HPDE6-E6E7 (cell line): ENCODE measurements at regions not wholly inside any gene's neighbourhood (a gene's known extent, or its start where the extent isn't known, plus 50 kb on each side); places are given as distances from the start of the nearest gene placed in this dataset.
A peak's percentile ranks its signal among the peaks of the same experiment; 100 is the strongest.

ENCODE experiments used
- DNase-seq: peaks from one replicate; pipeline ENCODE4 v3.0.0; 2011; ENCODE audit warnings: missing footprints; ENCODE audit errors: extremely low spot score

GRCh38 chr1:57868239-57868638 is 444.4 kb upstream of the DAB1 start:
- no peak for DNase-seq

- DNase-seq, result no peak
These were observed 443.1 kb upstream of the DAB1 start for GRCh38 chr1:57866998-57867397.

DNA sequence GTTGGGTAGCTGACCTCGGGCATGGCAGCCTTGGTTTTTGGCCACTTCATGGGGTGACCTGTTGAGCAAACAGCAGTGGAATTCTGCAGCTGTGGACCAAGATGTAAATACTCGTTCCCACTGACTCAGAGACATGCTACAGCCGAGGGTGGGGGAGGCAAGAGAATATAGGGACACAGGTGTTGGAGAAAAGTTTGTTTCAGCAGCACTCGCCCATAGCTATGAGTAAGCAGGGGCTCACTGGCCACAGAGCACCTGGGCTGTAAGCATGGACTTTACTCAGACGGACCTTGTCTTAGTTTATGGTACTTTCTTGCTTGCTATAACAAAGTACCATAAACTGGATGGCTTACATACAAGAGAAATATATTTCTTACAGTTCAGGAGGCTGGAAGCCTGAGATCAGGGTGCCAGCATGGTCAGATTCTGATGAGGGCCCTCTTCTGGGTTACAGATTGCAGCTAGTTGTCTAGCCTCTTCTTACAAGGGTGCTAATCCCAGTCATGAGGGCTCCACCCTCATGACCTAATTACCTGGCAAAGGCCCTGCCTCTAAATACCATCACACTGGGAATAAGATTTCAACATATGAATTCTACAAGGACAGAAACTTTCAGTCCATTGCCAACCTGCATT is 437.2 kb upstream of the DAB1 start:
- peak; percentile 14 for DNase-seq

- no peak for DNase-seq
These were observed 436.5 kb upstream of the DAB1 start for GRCh38 chr1:57860325-57860724.

- no peak for DNase-seq
These were observed 434.9 kb upstream of the DAB1 start for GRCh38 chr1:57858740-57859139.

DNA sequence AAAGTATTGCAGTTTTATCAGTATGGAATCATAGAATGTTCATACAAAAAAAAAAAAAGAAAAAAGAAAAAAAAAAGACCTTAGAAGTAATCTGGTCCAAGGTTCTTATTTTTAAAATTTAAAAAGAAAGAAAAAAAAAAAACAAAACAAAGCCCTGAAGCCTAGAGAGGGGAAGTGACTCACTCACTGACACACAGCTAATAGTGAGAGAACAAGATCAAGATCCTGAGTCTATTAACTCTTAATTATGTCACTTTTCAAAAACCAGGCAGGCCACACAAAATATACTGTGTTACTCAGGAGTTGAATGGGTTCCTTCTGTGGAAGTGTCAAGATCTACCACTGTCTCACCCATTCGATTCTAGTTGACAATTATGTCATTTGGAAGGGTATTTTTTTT is 433.9 kb upstream of the DAB1 start:
- peak; percentile 48 for DNase-seq

GRCh38 chr1:57854436-57854835 is 430.6 kb upstream of the DAB1 start:
- DNase-seq, result no peak

DNA sequence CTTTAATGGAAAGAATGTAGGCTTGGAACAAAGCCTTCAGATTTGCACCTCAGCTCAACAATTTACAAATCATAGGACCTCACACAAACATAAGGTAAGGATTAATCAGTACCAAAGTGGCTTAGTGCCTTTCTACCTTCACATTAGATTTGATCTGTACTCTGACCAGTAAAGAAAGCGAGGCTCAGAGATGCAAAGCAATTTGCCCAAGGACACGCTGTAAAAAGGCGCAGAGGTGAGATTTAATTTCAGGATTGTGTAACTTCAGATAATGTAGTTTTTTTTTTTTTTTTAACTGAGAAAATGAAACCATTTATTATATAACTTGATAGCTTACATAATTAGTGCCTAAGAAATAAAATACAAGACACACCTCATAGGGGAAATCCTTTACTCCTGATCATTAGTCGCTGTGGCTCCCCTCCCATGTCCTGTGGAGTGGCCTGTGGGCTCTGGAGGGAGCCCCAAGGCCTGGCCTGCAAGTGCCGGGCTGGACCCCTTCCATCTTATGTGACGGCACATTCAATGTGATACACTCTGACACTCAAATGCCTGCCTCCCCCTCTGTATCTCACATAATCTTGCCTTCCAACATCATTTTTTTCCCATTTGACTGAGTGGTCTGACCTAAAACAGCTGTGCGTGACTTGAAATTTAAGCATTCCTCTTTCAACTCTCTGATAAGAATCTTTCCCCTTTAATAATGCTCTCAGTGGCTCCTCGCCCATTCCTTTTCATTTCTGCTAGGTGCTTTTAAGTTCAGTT is 426.5 kb upstream of the DAB1 start:
- no peak for DNase-seq

- no peak for DNase-seq
These were observed 424.5 kb upstream of the DAB1 start for GRCh38 chr1:57848406-57848805.

DNA sequence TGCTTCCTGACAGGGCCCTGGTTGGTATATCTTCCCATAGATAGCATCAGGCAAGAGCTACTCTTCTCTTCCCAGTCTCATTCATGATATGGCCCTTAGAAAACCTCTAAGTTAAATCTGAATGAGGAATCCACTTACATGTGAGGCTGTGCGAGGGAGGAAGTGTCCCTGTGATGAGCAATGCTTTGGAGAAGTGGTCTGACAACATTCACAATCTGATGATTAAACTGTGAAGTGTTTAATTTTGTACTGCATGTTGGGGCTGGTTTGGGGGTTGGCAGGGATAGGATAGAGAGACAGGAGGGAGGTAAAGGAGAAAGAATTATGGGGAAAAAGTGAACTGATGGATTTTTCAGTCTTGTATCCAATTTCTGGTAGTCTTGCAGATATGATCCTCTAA is 421.2 kb upstream of the DAB1 start:
- peak; percentile 72 for DNase-seq

DNA sequence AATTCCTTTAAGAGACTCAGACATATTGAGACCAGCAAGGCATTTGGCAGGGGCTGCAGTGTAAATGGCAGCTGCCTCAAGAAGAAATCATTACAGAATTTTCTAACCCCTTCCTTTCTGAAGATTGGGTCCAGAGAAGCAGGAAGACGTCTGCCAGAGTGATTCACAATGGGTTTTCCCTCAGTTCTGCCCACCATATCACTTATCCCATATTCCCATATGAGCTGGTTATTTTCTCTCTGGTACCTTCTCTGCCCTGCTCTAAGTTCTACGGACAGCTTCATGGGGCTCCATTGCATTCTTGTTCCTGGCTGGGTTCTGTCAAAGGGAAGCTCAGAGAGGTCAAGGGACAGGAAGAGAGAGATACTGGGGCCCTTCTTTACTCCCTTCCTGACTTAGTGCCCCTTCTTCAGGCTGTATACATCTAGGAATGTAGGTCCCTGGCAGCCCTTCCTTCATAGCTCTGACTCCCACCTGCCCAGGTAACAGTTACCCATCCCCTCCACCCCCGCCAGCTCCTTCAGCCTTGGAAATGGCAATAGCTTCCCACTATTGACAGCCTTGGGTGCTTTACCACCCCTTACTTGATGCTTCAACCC is 420.6 kb upstream of the DAB1 start:
- DNase-seq, result no peak

GRCh38 chr1:57843760-57844159 is 419.9 kb upstream of the DAB1 start:
- DNase-seq, result no peak

GRCh38 chr1:57839526-57839925 is 415.7 kb upstream of the DAB1 start:
- DNase-seq, result no peak

DNA sequence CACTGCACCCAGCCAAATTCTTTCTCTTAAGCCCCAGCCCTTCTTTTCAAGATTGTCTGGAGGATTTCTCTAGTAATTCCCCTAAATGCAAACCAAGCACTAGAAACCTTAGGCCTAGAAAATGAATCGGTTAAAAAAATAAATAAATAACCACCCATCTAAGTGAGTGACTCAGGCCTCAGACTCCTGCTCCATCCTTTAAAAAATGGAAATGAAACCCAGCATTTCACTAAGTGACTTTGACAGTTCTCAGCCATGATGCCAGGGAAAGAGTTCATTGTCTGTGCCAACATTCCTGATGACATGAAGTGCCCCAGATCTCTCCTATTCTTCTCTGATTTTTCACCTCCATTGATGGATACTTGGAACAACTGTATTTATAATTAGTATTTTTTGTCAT is 415.2 kb upstream of the DAB1 start:
- DNase-seq, result no peak

DNA sequence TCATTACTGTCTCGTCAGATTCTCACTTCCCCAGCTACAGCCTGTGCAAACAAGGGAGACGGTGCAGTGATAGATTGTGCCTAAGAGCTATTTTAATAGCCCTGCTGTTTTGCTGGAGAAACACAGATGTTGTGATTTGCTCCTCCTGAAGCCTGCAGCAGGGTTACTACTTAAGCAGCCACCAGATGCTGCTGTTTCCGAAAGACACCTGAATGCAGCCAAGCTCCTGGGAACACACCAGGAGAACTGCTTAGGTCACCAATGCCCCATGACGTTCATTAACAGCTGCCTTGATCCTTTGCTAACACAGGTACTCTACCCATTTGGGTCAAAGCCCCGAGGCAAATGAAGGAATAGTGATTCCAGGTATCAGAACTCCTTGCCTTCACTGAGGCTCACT is 411.8 kb upstream of the DAB1 start:
- no peak for DNase-seq

DNA sequence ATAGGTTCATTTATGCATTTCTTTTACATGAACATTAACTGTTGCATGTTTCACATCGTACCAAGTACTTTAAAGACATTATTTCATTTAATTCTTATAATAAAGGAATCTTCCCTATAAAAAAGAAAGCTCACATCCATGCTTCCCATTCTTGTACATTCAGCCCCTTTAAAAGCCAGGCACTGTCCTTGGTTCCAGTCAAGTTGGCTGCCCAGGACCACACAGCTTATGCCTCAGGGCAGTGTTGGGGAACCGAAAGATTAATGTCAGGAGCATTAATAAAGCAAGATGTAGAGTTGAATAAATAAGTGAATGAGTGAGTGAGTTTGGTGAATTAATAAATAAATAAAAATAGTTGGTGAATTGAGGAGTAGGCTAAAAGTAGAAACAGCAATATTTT is 409.4 kb upstream of the DAB1 start:
- no peak for DNase-seq

- no peak for DNase-seq
These were observed 408.8 kb upstream of the DAB1 start for GRCh38 chr1:57832612-57833011.

GRCh38 chr1:57831624-57832023 is 407.8 kb upstream of the DAB1 start:
- peak; percentile 50 for DNase-seq

DNA sequence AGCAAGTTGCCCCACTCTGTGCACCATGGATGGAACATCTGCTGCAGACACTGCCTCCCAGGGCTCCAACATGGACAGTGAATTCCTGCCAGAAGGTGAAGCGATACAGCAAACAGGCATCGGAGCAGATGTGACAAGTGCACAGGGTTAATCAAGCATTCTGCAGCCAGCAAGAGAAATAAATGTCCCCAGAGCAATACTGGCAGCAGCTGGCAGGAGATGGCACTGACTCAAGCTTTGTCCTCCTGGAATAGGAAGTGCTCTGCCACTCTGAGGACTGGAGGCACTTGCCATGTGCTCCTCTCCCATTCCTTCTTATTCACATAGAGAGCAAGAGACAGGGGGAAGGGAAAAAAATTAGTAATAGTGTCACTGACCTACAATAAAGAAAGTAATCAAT is 402.7 kb upstream of the DAB1 start:
- DNase-seq, result no peak

GRCh38 chr1:57824535-57824934 is 400.7 kb upstream of the DAB1 start:
- peak; percentile 51 for DNase-seq

DNA sequence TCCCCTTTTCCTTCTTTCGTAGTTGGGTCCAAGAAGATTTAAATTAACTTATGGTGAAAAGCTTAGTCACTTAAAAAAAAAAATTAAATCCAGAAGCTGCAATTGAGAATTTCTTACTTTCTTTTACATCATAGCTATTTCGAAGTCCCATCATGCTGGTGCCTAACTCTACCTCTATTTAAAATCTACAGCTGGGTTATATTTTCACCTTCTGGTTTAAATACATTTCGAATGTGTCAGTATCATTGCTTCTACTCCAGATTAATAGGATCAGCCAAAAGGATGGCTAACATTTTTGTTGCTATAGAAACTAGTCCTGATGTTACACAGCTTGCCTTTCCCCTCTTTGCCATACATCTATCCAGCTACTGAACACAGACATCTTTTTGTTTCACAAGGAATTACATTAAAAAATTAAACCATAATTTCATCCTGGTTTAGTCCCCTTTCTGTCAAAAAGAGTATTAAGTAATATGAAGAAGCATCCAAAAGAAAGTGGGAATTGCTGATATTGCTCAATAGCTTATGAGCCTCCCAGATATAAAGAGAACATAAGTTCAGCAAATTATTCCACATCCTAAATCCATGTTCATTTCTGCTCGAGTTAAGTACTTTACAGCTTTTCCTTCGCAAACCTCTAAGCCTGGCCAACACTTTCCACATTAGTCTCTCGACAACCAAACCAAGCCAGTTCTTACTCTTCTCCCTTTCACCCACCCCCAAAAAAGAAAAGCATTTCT is 396.7 kb upstream of the DAB1 start:
- DNase-seq, result no peak

DNA sequence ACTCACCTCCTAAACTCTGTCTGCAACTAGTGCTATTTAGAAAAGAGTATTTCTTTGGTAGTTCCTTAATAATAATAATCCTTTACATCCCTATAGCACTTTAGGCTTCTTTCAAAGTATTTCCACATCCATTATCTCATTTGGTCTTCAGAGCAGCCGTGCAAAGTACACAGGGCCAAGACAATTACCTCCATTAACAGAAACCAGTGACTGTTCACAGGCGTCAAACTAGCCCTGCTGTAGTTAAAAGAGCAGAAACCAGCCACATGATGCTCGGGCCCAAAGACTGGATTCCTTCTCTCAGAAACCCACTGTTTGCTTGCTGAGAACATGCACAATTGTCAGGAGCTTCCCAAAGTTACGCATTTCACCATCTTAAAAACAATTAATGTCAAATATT is 396.0 kb upstream of the DAB1 start:
- no peak for DNase-seq

- DNase-seq, result no peak
These were observed 379.7 kb upstream of the DAB1 start for GRCh38 chr1:57803586-57803985.
